C4-2B (cell line): ENCODE measurements at regions not wholly inside any gene's neighbourhood (a gene's known extent, or its start where the extent isn't known, plus 50 kb on each side); places are given as distances from the start of the nearest gene placed in this dataset.

ENCODE experiments used
- H3K27ac ChIP-seq: fragments of 450-650 bp; 2 replicates; pipeline ENCODE4 v1.5.1; 2017
- ZFX ChIP-seq: fragments of 450-650 bp; IDR thresholded peaks from 2 replicates; pipeline ENCODE4 v1.6.1; 2017
- TF ChIP-seq, protein P1 (sequence below): fragments of 450-650 bp; conservative IDR thresholded peaks from 2 replicates; pipeline ENCODE4 v1.5.1; 2017; ENCODE audit warnings: mild to moderate bottlenecking

DNA sequence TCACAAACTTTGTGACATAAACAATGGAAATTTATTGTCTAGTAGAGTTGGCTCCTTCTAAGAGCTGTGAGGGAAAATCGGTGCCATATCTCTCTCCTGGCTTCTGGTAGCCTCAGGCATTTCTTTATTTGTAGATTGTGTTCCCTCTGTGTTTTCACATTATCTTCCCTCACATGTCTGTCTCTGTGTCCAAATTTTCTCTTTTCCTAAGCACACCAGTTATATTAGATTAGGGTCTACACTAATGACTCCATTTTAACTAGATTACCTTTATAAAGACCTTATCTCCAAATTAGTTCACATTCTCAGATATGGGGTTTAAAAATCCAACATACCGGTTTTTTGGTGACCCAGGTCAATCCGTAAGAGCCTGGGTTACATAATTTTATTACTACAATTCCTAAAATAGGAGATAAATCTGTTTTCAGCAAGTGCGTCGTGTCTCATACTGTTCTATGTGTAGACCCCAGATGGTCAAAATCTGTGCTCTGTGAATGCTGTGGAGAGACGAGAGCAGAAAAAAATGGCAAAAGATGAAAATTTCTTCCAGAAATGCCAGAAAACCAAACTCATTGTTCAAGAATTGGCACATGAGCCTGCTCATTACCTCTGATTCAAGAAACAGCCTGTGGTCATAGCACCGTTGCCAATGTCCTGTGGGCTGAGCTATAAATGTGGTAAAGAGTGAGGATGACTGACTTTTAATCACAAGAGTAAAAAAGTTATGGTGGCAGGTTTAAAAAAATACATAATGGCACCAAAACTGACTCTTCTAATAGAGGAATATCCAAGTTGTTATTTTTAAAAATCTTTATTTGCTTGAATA is 574.7 kb downstream of the PCDH7 start:
- H3K27ac ChIP-seq = no peak overlapping the region
- no peak for TF ChIP-seq ZFX
- TF ChIP-seq, protein P1, sequence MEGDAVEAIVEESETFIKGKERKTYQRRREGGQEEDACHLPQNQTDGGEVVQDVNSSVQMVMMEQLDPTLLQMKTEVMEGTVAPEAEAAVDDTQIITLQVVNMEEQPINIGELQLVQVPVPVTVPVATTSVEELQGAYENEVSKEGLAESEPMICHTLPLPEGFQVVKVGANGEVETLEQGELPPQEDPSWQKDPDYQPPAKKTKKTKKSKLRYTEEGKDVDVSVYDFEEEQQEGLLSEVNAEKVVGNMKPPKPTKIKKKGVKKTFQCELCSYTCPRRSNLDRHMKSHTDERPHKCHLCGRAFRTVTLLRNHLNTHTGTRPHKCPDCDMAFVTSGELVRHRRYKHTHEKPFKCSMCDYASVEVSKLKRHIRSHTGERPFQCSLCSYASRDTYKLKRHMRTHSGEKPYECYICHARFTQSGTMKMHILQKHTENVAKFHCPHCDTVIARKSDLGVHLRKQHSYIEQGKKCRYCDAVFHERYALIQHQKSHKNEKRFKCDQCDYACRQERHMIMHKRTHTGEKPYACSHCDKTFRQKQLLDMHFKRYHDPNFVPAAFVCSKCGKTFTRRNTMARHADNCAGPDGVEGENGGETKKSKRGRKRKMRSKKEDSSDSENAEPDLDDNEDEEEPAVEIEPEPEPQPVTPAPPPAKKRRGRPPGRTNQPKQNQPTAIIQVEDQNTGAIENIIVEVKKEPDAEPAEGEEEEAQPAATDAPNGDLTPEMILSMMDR = no peak

DNA sequence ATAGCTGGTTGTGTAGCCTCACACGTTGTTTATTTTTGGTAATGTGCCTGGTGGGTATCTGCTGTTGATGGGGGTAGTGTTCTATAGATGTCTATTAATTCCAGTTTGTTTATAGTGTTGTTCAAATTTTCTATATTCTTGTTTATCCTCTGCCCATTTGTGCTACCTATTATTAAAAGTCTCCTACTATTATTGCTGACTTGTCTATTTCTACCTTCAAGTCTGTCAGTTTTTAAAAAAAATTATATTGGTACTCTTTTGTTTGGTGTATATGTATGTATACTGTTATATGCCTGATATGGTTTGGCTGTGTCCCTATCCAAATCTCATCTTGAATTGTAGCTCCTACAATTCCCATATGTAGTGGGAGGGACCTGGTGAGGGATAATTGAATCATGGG is 578.6 kb downstream of the PCDH7 start:
- TF ChIP-seq, protein P1 = no peak
- no peak for TF ChIP-seq ZFX
- H3K27ac ChIP-seq = no peak overlapping the region

DNA sequence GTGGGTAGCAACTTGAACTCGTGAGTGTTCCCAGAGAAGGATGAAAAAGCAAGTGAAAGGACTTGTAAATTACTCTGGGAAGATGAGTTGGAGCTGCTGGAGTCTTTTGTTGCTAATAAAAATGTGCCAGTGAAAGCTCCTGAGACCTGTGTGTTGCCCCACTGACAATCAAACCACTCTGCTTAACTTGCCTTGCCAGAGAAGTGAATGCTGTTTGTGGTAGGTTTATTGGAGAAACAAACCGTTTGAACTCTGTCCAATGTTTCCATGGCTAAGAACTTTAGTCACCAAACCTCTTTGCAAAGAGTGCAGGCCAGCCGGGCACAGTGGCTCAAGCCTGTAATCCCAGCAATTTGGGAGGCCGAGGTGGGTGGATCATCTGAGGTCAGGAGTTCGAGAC is 586.9 kb downstream of the PCDH7 start:
- no peak overlapping the region for H3K27ac ChIP-seq
- TF ChIP-seq, protein P1 = no peak
- TF ChIP-seq ZFX = no peak

DNA sequence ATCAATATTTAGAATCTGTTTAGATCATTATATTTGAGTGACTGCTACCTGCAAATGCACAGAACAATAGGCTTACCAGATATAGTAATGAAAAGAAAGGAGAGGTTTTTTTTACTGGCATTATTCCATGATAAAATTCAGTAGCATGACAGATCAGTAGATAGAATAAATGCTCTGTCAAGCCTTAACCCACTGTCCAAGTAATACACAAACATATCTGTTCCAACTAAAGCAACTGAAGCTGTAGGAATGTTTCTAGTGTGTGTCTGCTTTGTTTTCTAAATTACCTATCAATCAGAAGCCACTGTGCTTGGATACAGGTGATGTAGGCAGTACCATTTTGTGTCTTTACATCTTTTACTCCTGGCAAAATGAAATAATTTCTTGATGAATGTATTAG is 604.6 kb downstream of the PCDH7 start:
- TF ChIP-seq ZFX = no peak
- TF ChIP-seq, protein P1 = no peak
- no peak overlapping the region for H3K27ac ChIP-seq

DNA sequence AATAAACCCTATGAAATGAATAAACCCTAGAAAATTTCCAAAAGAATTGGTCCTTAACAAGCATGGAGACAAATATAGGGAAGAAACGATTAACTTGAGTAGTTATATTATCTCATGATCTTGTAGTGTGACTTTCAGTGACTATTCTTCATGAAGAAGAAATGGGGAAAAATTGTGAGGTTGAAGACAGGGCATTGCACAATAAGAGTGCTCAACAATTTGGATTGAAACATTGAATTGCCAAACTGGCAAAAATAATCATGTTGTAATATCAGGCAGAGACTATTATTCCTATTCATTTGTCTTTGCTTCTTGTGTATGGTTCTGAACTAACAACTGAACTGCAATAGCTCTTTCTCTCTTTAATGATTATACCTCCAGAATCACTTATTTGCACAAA is 605.1 kb downstream of the PCDH7 start:
- no peak for TF ChIP-seq ZFX
- TF ChIP-seq, protein P1 = no peak
- H3K27ac ChIP-seq = no peak overlapping the region

DNA sequence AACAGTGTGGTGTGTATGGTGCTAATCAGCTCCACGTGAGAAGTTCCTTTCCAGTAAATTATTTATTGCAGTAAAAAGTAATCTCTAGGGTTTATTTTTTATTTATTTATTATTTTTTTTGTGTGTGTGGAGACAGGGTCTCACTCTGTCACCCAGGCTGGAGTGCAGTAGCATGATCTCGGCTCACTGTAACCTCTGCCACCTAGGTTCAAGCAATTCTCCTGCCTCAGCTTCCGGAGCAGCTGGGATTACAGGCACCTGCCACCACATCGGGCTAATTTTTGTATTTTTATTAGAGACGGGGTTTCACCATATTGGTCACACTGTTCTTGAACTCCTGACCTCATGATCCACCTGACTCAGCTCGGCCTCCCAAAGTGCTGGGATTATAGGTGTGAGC is 606.9 kb downstream of the PCDH7 start:
- no peak for TF ChIP-seq ZFX
- TF ChIP-seq, protein P1 = no peak
- H3K27ac ChIP-seq = no peak overlapping the region

DNA sequence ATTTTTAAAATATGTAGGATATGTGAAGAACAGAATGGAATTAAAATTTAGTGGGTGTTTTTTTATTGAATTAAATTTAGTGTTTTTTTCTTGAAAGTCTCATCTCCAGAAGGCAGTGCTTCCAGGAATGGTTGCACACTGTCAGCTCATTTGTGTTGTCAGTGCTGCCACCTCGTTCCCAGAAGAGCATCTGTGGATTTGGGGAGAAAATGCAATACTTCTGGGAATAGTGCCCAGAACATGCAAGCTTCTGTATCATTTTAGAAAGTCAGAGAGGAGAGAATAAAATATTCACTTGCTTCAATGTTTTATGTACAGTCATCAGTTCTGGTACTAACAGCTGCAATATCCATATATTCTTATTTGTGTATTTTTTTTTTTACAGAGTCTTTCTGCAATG is 608.8 kb downstream of the PCDH7 start:
- no peak for TF ChIP-seq ZFX
- TF ChIP-seq, protein P1 = no peak
- H3K27ac ChIP-seq = no peak overlapping the region
